Stimulated activated CD4-positive, alpha-beta T cell treated with anti-CD3 and anti-CD28 coated beads, Interleukin-2, amount 100 ng/mL, for 48 hours (primary cell): ENCODE measurements at regions not wholly inside any gene's neighbourhood (a gene's known extent, or its start where the extent isn't known, plus 50 kb on each side); places are given as distances from the start of the nearest gene placed in this dataset.
"Not testable (repeated sequence)": the region's sequence is repeated elsewhere in the genome, so short reads cannot be mapped to it uniquely, and the experiment has no call there.

Source experiments
- DNase-seq, 2 donors: peaks; one replicate each; pipeline ENCODE4 v3.0.0-alpha.2; 2020

- no peak for DNase-seq
Observed at GRCh38 chr2:224143526-224143925, 104.4 kb upstream of the SERPINE2 start.

- no peak for DNase-seq
Observed at GRCh38 chr2:224142397-224143312, 103.6 kb upstream of the SERPINE2 start.

- DNase-seq = no peak
Observed at GRCh38 chr2:224141304-224141703, 102.2 kb upstream of the SERPINE2 start.

GRCh38 chr2:224137208-224137607, 98.1 kb upstream of the SERPINE2 start:
- no peak for DNase-seq

GRCh38 chr2:224136396-224136795, 97.3 kb upstream of the SERPINE2 start:
- no peak for DNase-seq

GRCh38 chr2:224135881-224136280, 96.8 kb upstream of the SERPINE2 start:
- DNase-seq = no peak

GRCh38 chr2:224134003-224134734, 95.1 kb upstream of the SERPINE2 start:
- no peak for DNase-seq

- DNase-seq = no peak
Observed at GRCh38 chr2:224133387-224133786, 94.3 kb upstream of the SERPINE2 start.

GRCh38 chr2:224127871-224128501, 88.9 kb upstream of the SERPINE2 start:
- no peak for DNase-seq

GRCh38 chr2:224126440-224126839, 87.4 kb upstream of the SERPINE2 start:
- no peak for DNase-seq

- no peak for DNase-seq
Observed at GRCh38 chr2:224126003-224126402, 86.9 kb upstream of the SERPINE2 start.

GRCh38 chr2:224122542-224122941, 83.5 kb upstream of the SERPINE2 start:
- DNase-seq = no peak

- DNase-seq = no peak
Observed at GRCh38 chr2:224121406-224122067, 82.5 kb upstream of the SERPINE2 start.

- no peak for DNase-seq
Observed at GRCh38 chr2:224120986-224121385, 81.9 kb upstream of the SERPINE2 start.

- DNase-seq = not testable (repeated sequence)
Observed at GRCh38 chr2:224119846-224120245, 80.8 kb upstream of the SERPINE2 start.

- no peak for DNase-seq
Observed at GRCh38 chr2:224114428-224114827, 75.3 kb upstream of the SERPINE2 start.

- DNase-seq = not testable (repeated sequence)
Observed at GRCh38 chr2:224113930-224114329, 74.8 kb upstream of the SERPINE2 start.

GRCh38 chr2:224111576-224111975, 72.5 kb upstream of the SERPINE2 start:
- no peak for DNase-seq

- DNase-seq = no peak
Observed at GRCh38 chr2:224110811-224111210, 71.7 kb upstream of the SERPINE2 start.

- no peak for DNase-seq
Observed at GRCh38 chr2:224109751-224110150, 70.7 kb upstream of the SERPINE2 start.

GRCh38 chr2:224106794-224107193, 67.7 kb upstream of the SERPINE2 start:
- no peak for DNase-seq

- no peak for DNase-seq
Observed at GRCh38 chr2:224104668-224105386, 65.7 kb upstream of the SERPINE2 start.
